ENCODE measurements at regions not wholly inside any gene's neighbourhood (a gene's known extent, or its start where the extent isn't known, plus 50 kb on each side); places are given as distances from the start of the nearest gene placed in this dataset.
A peak's percentile ranks its signal among the peaks of the same experiment; 100 is the strongest.
"Not testable (repeated sequence)": the region's sequence is repeated elsewhere in the genome, so short reads cannot be mapped to it uniquely, and the experiment has no call there.

- DNase-seq (ENCODE audit: low read depth, low spot score) = peak; percentile 3
- Histone ChIP-seq H3K9ac (ENCODE audit: insufficient read length, low read depth) (no peak overlapping the region), H3K9me3 (ENCODE audit: insufficient read depth, low read length) (peaks cover 8% of the 10 kb centered on the region; the same call in 1 of the 2 replicates), H3K27me3 (ENCODE audit: insufficient read depth, insufficient read length) (no peaks in the 10 kb centered on the region), H3K4me3 (ENCODE audit: insufficient read length, low read depth) (no peak overlapping the region), H3K36me3 (ENCODE audit: insufficient read depth, insufficient read length, low read length) (no peaks in the 10 kb centered on the region), H3K4me1 (ENCODE audit: insufficient read depth, insufficient read length) (no peaks in the 10 kb centered on the region)
- TF ChIP-seq ZNF274 (IDR thresholded peaks at IDR 0.05; ENCODE audit: low read depth, low read length) (no peak), SUZ12 (IDR thresholded peaks at IDR 0.05; ENCODE audit: extremely low read depth, insufficient read depth, insufficient read length) (no peak), YY1 (IDR thresholded peaks at IDR 0.05; ENCODE audit: insufficient read depth, insufficient read length) (no peak)
Observed at GRCh38 chr17:54372069-54372749, 528.4 kb upstream of the TOM1L1 start.

- H3K4me3 ChIP-seq (ENCODE audit: insufficient read length, low read depth) = no peak overlapping the region
- H3K36me3 ChIP-seq (ENCODE audit: insufficient read depth, insufficient read length, low read length) = no peaks in the 10 kb centered on the region
- DNase-seq (ENCODE audit: low read depth, low spot score) = no peak
- peaks cover 8% of the 10 kb centered on the region; the same call in 1 of the 2 replicates for H3K9me3 ChIP-seq (ENCODE audit: insufficient read depth, low read length)
- no peak overlapping the region for H3K9ac ChIP-seq (ENCODE audit: insufficient read length, low read depth)
- H3K27me3 ChIP-seq (ENCODE audit: insufficient read depth, insufficient read length) = no peaks in the 10 kb centered on the region
- TF ChIP-seq SUZ12 (IDR thresholded peaks at IDR 0.05; ENCODE audit: extremely low read depth, insufficient read depth, insufficient read length) = no peak
- TF ChIP-seq YY1 (IDR thresholded peaks at IDR 0.05; ENCODE audit: insufficient read depth, insufficient read length) = no peak
- TF ChIP-seq ZNF274 (IDR thresholded peaks at IDR 0.05; ENCODE audit: low read depth, low read length) = no peak
- H3K4me1 ChIP-seq (ENCODE audit: insufficient read depth, insufficient read length) = no peaks in the 10 kb centered on the region
Observed at GRCh38 chr17:54373970-54374369, 526.7 kb upstream of the TOM1L1 start.

- H3K36me3 ChIP-seq (ENCODE audit: insufficient read depth, insufficient read length, low read length); H3K4me1 ChIP-seq (ENCODE audit: insufficient read depth, insufficient read length); H3K9me3 ChIP-seq (ENCODE audit: insufficient read depth, low read length); H3K9ac ChIP-seq (ENCODE audit: insufficient read length, low read depth); DNase-seq (ENCODE audit: low read depth, low spot score); H3K4me3 ChIP-seq (ENCODE audit: insufficient read length, low read depth); H3K27me3 ChIP-seq (ENCODE audit: insufficient read depth, insufficient read length): not testable (repeated sequence)
Observed at GRCh38 chr17:54376409-54376808, 524.2 kb upstream of the TOM1L1 start.

GRCh38 chr17:54381482-54381881 lies 519.2 kb upstream of the TOM1L1 start:
- Histone ChIP-seq H3K4me1 (ENCODE audit: insufficient read depth, insufficient read length) (no peaks in the 10 kb centered on the region), H3K9me3 (ENCODE audit: insufficient read depth, low read length) (no peaks in the 10 kb centered on the region), H3K27me3 (ENCODE audit: insufficient read depth, insufficient read length) (no peaks in the 10 kb centered on the region), H3K36me3 (ENCODE audit: insufficient read depth, insufficient read length, low read length) (no peaks in the 10 kb centered on the region), H3K4me3 (ENCODE audit: insufficient read length, low read depth) (no peak overlapping the region), H3K9ac (ENCODE audit: insufficient read length, low read depth) (no peak overlapping the region)
- TF ChIP-seq ZNF274 (IDR thresholded peaks at IDR 0.05; ENCODE audit: low read depth, low read length) = no peak
- TF ChIP-seq SUZ12 (IDR thresholded peaks at IDR 0.05; ENCODE audit: extremely low read depth, insufficient read depth, insufficient read length) = no peak
- TF ChIP-seq YY1 (IDR thresholded peaks at IDR 0.05; ENCODE audit: insufficient read depth, insufficient read length) = no peak
- DNase-seq (ENCODE audit: low read depth, low spot score) = no peak

- no peaks in the 10 kb centered on the region for H3K9me3 ChIP-seq (ENCODE audit: insufficient read depth, low read length)
- TF ChIP-seq ZNF274 (IDR thresholded peaks at IDR 0.05; ENCODE audit: low read depth, low read length) (no peak), SUZ12 (IDR thresholded peaks at IDR 0.05; ENCODE audit: extremely low read depth, insufficient read depth, insufficient read length) (no peak), YY1 (IDR thresholded peaks at IDR 0.05; ENCODE audit: insufficient read depth, insufficient read length) (no peak)
- H3K36me3 ChIP-seq (ENCODE audit: insufficient read depth, insufficient read length, low read length) = no peaks in the 10 kb centered on the region
- no peaks in the 10 kb centered on the region for H3K4me1 ChIP-seq (ENCODE audit: insufficient read depth, insufficient read length)
- H3K4me3 ChIP-seq (ENCODE audit: insufficient read length, low read depth) = no peak overlapping the region
- no peak for DNase-seq (ENCODE audit: low read depth, low spot score)
- no peak overlapping the region for H3K9ac ChIP-seq (ENCODE audit: insufficient read length, low read depth)
- H3K27me3 ChIP-seq (ENCODE audit: insufficient read depth, insufficient read length) = no peaks in the 10 kb centered on the region
Observed at GRCh38 chr17:54404259-54404658, 496.4 kb upstream of the TOM1L1 start.

GRCh38 chr17:54405826-54406225 lies 494.8 kb upstream of the TOM1L1 start:
- Histone ChIP-seq H3K4me1 (ENCODE audit: insufficient read depth, insufficient read length) (no peaks in the 10 kb centered on the region), H3K4me3 (ENCODE audit: insufficient read length, low read depth) (no peak overlapping the region), H3K9me3 (ENCODE audit: insufficient read depth, low read length) (no peaks in the 10 kb centered on the region), H3K36me3 (ENCODE audit: insufficient read depth, insufficient read length, low read length) (no peaks in the 10 kb centered on the region), H3K27me3 (ENCODE audit: insufficient read depth, insufficient read length) (no peaks in the 10 kb centered on the region), H3K9ac (ENCODE audit: insufficient read length, low read depth) (no peak overlapping the region)
- no peak for DNase-seq (ENCODE audit: low read depth, low spot score)
- TF ChIP-seq SUZ12 (IDR thresholded peaks at IDR 0.05; ENCODE audit: extremely low read depth, insufficient read depth, insufficient read length) = no peak
- no peak for TF ChIP-seq YY1 (IDR thresholded peaks at IDR 0.05; ENCODE audit: insufficient read depth, insufficient read length)
- no peak for TF ChIP-seq ZNF274 (IDR thresholded peaks at IDR 0.05; ENCODE audit: low read depth, low read length)

GRCh38 chr17:54408731-54409130 lies 491.9 kb upstream of the TOM1L1 start:
- no peak overlapping the region for H3K4me3 ChIP-seq (ENCODE audit: insufficient read length, low read depth)
- TF ChIP-seq ZNF274 (IDR thresholded peaks at IDR 0.05; ENCODE audit: low read depth, low read length) (no peak), SUZ12 (IDR thresholded peaks at IDR 0.05; ENCODE audit: extremely low read depth, insufficient read depth, insufficient read length) (no peak), YY1 (IDR thresholded peaks at IDR 0.05; ENCODE audit: insufficient read depth, insufficient read length) (no peak)
- H3K4me1 ChIP-seq (ENCODE audit: insufficient read depth, insufficient read length) = no peaks in the 10 kb centered on the region
- no peaks in the 10 kb centered on the region for H3K36me3 ChIP-seq (ENCODE audit: insufficient read depth, insufficient read length, low read length)
- no peaks in the 10 kb centered on the region; the same call in 1 of the 2 replicates for H3K9me3 ChIP-seq (ENCODE audit: insufficient read depth, low read length)
- no peak overlapping the region for H3K9ac ChIP-seq (ENCODE audit: insufficient read length, low read depth)
- no peak for DNase-seq (ENCODE audit: low read depth, low spot score)
- no peaks in the 10 kb centered on the region for H3K27me3 ChIP-seq (ENCODE audit: insufficient read depth, insufficient read length)
